ENCODE measurements at regions not wholly inside any gene's neighbourhood (a gene's known extent, or its start where the extent isn't known, plus 50 kb on each side); places are given as distances from the start of the nearest gene placed in this dataset.
"Not testable (repeated sequence)": the region's sequence is repeated elsewhere in the genome, so short reads cannot be mapped to it uniquely, and the experiment has no call there.

- no peaks in the 10 kb centered on the region for H3K27me3 ChIP-seq
- DNase-seq, result no peak
- H3K9me3 ChIP-seq (replicated peaks), result no peaks in the 10 kb centered on the region
- H3K4me1 ChIP-seq, result no peaks in the 10 kb centered on the region
- H3K4me3 ChIP-seq, result no peak overlapping the region
- H3K36me3 ChIP-seq, result no peaks in the 10 kb centered on the region
- no peak overlapping the region for H3K27ac ChIP-seq
Measured at GRCh38 chr12:131456301-131457027, 254.4 kb upstream of the SFSWAP start.

- Histone ChIP-seq H3K27me3 (no peaks in the 10 kb centered on the region), H3K27ac (no peak overlapping the region), H3K36me3 (no peaks in the 10 kb centered on the region), H3K4me1 (no peaks in the 10 kb centered on the region), H3K4me3 (no peak overlapping the region), H3K9me3 (replicated peaks) (no peaks in the 10 kb centered on the region)
- DNase-seq, result no peak
Measured at GRCh38 chr12:131457028-131457310, 253.9 kb upstream of the SFSWAP start.

- no peak overlapping the region for H3K27ac ChIP-seq
- H3K4me3 ChIP-seq, result no peak overlapping the region
- H3K36me3 ChIP-seq, result no peaks in the 10 kb centered on the region
- H3K27me3 ChIP-seq, result no peaks in the 10 kb centered on the region
- no peaks in the 10 kb centered on the region for H3K9me3 ChIP-seq (replicated peaks)
- DNase-seq, result no peak
- H3K4me1 ChIP-seq, result no peaks in the 10 kb centered on the region
Measured at GRCh38 chr12:131457331-131458047, 253.4 kb upstream of the SFSWAP start.

GRCh38 chr12:131458048-131458374 is 252.9 kb upstream of the SFSWAP start:
- no peaks in the 10 kb centered on the region for H3K27me3 ChIP-seq
- H3K36me3 ChIP-seq, result no peaks in the 10 kb centered on the region

GRCh38 chr12:131458931-131459772 is 251.7 kb upstream of the SFSWAP start:
- Histone ChIP-seq H3K4me3 (no peak overlapping the region), H3K4me1 (no peaks in the 10 kb centered on the region), H3K27ac (no peak overlapping the region), H3K27me3 (no peaks in the 10 kb centered on the region), H3K36me3 (no peaks in the 10 kb centered on the region), H3K9me3 (replicated peaks) (no peaks in the 10 kb centered on the region)
- no peak for DNase-seq

More at GRCh38 chr12:131458048-131458374, 252.9 kb upstream of the SFSWAP start:
- Histone ChIP-seq H3K27ac (no peak overlapping the region), H3K9me3 (replicated peaks) (no peaks in the 10 kb centered on the region), H3K4me1 (no peaks in the 10 kb centered on the region), H3K4me3 (no peak overlapping the region)
- DNase-seq, result no peak

GRCh38 chr12:131459773-131460365 is 251.0 kb upstream of the SFSWAP start:
- H3K27ac ChIP-seq, result no peak overlapping the region
- no peaks in the 10 kb centered on the region for H3K4me1 ChIP-seq
- H3K9me3 ChIP-seq (replicated peaks), result no peaks in the 10 kb centered on the region
- H3K4me3 ChIP-seq, result no peak overlapping the region
- no peaks in the 10 kb centered on the region for H3K27me3 ChIP-seq
- DNase-seq, result no peak
- no peaks in the 10 kb centered on the region for H3K36me3 ChIP-seq

GRCh38 chr12:131460520-131460919 is 250.4 kb upstream of the SFSWAP start:
- no peaks in the 10 kb centered on the region for H3K36me3 ChIP-seq
- H3K4me1 ChIP-seq, result no peaks in the 10 kb centered on the region
- H3K4me3 ChIP-seq, result no peak overlapping the region
- H3K9me3 ChIP-seq (replicated peaks), result no peaks in the 10 kb centered on the region
- H3K27me3 ChIP-seq, result no peaks in the 10 kb centered on the region
- no peak overlapping the region for H3K27ac ChIP-seq
- no peak for DNase-seq

- Histone ChIP-seq H3K27me3 (no peaks in the 10 kb centered on the region), H3K27ac (no peak overlapping the region)
- no peak for DNase-seq
Measured at GRCh38 chr12:131461096-131461495, 249.8 kb upstream of the SFSWAP start.

GRCh38 chr12:131463174-131463573 is 247.7 kb upstream of the SFSWAP start:
- Histone ChIP-seq H3K4me3 (no peak overlapping the region), H3K27me3 (no peaks in the 10 kb centered on the region), H3K9me3 (replicated peaks) (no peaks in the 10 kb centered on the region), H3K4me1 (no peaks in the 10 kb centered on the region), H3K36me3 (no peaks in the 10 kb centered on the region), H3K27ac (no peak overlapping the region)
- no peak for DNase-seq

More at GRCh38 chr12:131461096-131461495, 249.8 kb upstream of the SFSWAP start:
- Histone ChIP-seq H3K4me1 (no peaks in the 10 kb centered on the region), H3K9me3 (replicated peaks) (no peaks in the 10 kb centered on the region), H3K36me3 (no peaks in the 10 kb centered on the region), H3K4me3 (no peak overlapping the region)

- DNase-seq, result no peak
- H3K4me3 ChIP-seq, result no peak overlapping the region
- H3K27ac ChIP-seq, result no peak overlapping the region
- H3K36me3 ChIP-seq, result no peaks in the 10 kb centered on the region
- H3K9me3 ChIP-seq (replicated peaks), result no peaks in the 10 kb centered on the region
- no peaks in the 10 kb centered on the region for H3K4me1 ChIP-seq
- no peaks in the 10 kb centered on the region for H3K27me3 ChIP-seq
Measured at GRCh38 chr12:131464081-131464480, 246.8 kb upstream of the SFSWAP start.

GRCh38 chr12:131466306-131466705 is 244.6 kb upstream of the SFSWAP start:
- no peak for DNase-seq
- H3K27me3 ChIP-seq, result no peaks in the 10 kb centered on the region
- H3K36me3 ChIP-seq, result no peaks in the 10 kb centered on the region
- H3K4me1 ChIP-seq, result no peaks in the 10 kb centered on the region
- H3K27ac ChIP-seq, result no peak overlapping the region
- no peaks in the 10 kb centered on the region for H3K9me3 ChIP-seq (replicated peaks)
- H3K4me3 ChIP-seq, result no peak overlapping the region

GRCh38 chr12:131466932-131467331 is 244.0 kb upstream of the SFSWAP start:
- H3K36me3 ChIP-seq, result no peaks in the 10 kb centered on the region
- no peaks in the 10 kb centered on the region for H3K9me3 ChIP-seq (replicated peaks)
- H3K27ac ChIP-seq, result no peak overlapping the region
- DNase-seq, result no peak
- no peaks in the 10 kb centered on the region for H3K4me1 ChIP-seq
- no peaks in the 10 kb centered on the region for H3K27me3 ChIP-seq
- no peak overlapping the region for H3K4me3 ChIP-seq

- Histone ChIP-seq H3K4me3 (no peak overlapping the region), H3K4me1 (no peaks in the 10 kb centered on the region), H3K27ac (no peak overlapping the region), H3K36me3 (no peaks in the 10 kb centered on the region), H3K9me3 (replicated peaks) (no peaks in the 10 kb centered on the region), H3K27me3 (no peaks in the 10 kb centered on the region)
- DNase-seq, result no peak
Measured at GRCh38 chr12:131468206-131468605, 242.7 kb upstream of the SFSWAP start.

- not testable (repeated sequence) for DNase-seq; H3K9me3 ChIP-seq (replicated peaks); H3K4me3 ChIP-seq; H3K36me3 ChIP-seq; H3K4me1 ChIP-seq; H3K27me3 ChIP-seq; H3K27ac ChIP-seq
Measured at GRCh38 chr12:131469945-131470344, 240.9 kb upstream of the SFSWAP start.

GRCh38 chr12:131471271-131471905 is 239.5 kb upstream of the SFSWAP start:
- H3K27me3 ChIP-seq, result no peaks in the 10 kb centered on the region
- no peak overlapping the region for H3K27ac ChIP-seq
- no peaks in the 10 kb centered on the region for H3K9me3 ChIP-seq (replicated peaks)
- no peaks in the 10 kb centered on the region for H3K36me3 ChIP-seq
- no peaks in the 10 kb centered on the region for H3K4me1 ChIP-seq
- no peak overlapping the region for H3K4me3 ChIP-seq
- DNase-seq, result no peak
